ENCODE measurements at regions not wholly inside any gene's neighbourhood (a gene's known extent, or its start where the extent isn't known, plus 50 kb on each side); places are given as distances from the start of the nearest gene placed in this dataset.

DNA sequence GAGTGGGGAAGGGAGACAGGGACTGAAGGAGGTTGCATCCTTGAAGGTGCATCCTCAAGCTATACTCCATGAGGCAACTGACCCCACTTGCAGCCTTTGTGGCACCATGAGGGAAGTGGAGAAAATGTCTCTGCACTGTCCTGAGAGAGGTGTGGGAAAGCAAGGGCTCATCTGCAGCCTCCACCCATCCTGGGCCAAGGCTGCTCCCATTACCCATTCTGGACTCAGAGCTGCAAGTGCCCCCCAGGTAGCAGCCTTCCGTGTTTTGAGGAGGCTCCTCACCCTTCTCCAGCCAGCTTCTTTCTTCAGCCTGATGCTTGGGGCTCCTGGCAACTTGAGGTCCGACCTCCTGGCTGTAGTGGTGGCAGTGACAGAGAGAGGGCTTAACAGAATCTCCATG, 294.6 kb downstream of the CDH26 start:
- no peak for DNase-seq

DNA sequence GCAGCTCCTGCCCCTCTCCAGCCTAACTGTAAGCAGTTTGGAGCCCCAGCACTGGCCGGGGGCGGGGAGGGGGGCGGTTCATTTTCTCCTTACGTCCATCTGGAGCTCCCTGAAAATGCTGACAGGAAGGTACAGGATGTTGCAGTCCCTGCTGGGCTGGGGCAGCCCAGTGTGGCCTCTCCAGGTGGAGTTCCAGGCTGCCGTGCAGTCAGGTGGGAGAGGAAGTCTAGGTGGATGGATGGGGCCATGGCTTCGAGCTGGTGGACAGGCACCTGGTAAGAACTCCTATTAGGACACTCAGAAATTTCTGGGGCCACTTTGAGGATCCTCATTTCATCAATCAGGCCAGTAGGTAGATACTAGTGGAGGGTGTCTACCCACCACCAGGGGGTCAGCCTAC, 295.2 kb downstream of the CDH26 start:
- DNase-seq: no peak

DNA sequence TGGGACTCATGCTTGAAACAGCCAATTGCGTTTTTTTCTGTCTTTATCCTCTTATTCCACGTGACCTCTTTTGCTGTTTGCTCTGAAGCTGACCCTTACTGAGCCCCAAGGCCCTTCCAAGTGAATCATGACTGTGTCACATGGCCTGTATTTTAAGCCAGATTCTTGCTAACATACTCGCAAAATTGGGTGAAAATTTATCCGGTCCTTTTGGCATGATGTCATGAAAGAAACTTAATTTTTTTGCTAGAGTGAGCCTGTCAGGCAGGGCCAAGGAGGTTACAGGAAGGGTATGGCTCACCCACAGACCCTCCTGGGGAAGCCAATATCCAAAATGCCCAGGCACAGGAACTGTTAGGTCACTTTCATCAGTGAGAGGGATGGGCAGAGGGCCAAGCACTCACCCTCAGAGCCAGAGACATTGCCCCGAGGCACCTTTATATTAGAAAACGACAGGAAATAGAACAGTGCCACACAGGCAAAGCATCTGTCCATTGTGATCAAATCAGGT, 296.7 kb downstream of the CDH26 start:
- no peak for DNase-seq

DNA sequence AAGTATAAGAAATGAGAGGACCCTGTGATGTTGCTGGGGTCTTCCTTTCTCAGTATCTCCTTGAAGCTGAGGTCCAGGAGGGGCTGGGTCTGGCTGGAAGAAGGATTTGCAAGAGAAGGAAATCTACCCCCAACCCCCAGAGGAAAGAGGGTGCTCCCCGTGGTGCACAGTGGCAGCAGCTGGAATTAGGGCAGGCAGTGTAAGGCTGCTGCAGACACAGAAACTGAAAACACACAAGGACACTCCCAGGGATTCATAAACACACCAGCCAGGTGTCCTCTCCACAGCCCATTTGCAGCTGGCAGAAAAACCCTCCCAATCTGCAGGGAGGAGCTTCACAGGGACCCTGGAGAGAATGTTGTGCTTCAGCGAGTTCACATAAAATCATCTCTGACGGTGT, 297.2 kb downstream of the CDH26 start:
- no peak for DNase-seq

DNA sequence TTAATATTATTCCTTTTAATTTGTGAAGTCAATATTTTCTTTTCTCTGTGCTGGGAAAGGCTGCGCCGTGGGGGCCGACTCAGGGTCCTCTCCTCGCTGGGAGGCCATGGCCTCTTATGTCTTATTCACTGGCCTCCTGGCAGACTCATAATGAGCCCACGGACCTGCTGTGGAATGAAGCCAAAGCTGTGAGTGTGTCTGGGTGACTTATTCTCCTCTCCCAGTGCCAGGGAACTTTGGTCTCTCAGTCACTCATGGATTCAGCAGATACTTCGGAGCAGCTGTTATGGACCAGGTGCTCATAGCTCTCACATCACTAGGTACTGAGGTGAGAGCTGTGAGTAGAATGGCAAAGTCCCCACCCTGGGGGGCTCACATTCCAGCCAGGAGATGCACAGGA, 297.6 kb downstream of the CDH26 start:
- no peak for DNase-seq

DNA sequence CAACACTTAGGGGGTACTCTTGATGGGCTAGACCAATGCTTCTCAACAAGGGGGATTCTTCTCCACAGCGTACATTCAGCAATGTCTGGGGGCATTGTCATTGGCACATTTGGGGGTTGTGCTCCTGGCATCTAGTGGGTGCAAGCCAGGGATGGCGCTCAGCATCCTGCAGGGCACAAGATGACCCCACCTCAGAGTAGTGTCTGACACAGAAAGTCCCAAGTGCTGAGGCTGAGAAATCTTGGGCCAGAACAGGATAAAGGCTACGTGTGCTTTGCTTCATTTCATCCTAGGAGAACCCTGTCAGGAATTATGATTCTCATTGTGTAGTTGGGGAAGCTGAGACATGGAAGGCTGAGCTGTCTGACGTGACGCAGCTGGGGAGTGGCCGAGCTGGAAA, 298.6 kb downstream of the CDH26 start:
- DNase-seq: no peak

DNA sequence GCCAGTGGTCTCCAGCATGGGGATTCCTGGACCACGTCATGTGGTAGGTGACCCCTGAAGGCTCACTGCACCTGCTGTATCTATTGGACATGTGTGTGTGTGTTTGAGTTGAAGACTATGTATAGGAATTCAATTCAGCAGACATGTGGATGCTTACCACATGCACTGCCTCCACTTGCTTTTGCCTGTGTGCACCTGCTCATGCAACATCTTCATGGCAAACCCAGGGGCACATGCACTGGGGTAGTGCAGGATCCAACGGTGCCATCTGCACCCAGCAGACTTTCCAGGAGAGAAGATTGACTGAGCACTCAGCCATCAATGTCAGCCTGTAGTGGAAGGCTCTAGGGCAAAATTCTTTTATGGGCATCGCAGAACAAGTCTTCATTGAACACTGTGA, 299.4 kb downstream of the CDH26 start:
- no peak for DNase-seq

DNA sequence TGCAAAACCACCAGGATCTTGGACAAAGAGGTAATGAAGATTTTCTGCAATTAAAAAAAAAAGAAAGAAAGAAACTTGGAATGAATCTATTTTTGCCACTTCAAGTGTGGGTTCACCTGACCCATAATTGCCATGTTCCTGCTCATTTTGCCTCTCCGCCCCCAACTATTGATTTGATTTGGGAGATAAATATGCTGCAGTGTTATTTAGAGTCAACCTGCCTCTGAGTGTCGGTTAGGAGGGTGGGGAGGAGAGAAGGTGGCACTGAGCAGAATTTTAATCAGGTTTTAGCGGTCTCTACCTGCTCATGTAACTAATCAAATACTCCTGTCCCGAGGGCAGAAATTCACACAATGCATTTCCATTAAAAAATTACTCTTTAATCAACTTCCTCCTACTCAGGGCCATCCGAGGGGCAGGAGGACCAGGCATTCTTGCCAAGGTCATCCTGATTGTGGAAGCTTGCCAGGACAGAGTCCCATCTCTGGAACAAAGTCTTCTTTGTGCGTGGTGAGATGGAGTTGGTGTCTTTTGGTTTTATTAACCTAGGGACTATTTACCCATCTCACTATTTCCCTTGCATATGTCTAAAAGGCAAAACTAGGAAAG, 300.1 kb downstream of the CDH26 start:
- no peak for DNase-seq

DNA sequence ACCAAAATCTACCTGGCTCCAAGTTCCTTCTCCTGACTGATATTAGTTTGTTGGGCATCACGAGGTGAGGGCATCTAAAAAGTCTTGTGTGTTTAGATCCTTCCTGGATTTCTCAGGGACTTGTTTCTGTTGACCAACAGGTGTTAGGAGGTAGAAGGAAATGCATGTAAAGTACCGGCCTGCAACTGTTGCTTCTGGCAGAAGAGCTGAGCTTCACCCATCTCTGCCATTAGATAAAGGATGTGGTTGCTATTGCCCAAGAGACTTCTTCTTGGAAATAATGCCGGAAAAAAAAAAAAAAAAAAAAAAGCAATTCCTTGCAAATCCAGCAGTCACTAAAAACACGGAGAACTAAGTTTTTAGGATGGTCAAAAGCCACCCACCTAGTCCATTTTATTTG, 303.1 kb downstream of the CDH26 start:
- DNase-seq: no peak

DNA sequence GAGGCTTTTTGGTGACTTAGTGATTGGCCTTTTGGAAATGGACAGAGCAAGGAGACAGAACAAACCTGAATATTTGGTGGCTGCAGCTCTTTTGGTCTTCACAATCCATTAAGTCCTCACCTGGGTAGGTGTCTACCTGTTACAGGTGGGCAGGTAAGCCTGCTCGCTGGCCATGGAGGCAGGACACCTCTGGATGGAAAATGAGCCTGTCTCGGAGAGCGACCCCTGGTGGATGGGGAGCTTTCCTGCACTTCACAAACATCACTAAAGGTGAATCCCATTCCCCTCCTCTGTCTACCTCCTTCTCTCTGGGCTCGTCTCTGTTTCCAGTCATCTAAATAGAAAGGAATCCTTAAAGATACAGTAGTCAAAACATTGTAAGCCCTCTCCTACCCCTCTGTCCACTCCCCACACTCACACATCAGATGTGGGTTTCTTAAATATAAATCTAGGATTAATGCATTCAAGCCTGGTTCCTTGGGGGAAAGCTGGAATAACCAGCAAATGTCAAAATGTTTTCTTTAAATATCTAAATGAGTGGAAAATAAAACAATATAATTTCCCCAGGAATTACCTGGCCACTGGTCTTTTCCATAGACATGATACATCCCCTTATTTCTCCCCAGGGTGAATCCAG, 304.9 kb downstream of the CDH26 start:
- DNase-seq: no peak

DNA sequence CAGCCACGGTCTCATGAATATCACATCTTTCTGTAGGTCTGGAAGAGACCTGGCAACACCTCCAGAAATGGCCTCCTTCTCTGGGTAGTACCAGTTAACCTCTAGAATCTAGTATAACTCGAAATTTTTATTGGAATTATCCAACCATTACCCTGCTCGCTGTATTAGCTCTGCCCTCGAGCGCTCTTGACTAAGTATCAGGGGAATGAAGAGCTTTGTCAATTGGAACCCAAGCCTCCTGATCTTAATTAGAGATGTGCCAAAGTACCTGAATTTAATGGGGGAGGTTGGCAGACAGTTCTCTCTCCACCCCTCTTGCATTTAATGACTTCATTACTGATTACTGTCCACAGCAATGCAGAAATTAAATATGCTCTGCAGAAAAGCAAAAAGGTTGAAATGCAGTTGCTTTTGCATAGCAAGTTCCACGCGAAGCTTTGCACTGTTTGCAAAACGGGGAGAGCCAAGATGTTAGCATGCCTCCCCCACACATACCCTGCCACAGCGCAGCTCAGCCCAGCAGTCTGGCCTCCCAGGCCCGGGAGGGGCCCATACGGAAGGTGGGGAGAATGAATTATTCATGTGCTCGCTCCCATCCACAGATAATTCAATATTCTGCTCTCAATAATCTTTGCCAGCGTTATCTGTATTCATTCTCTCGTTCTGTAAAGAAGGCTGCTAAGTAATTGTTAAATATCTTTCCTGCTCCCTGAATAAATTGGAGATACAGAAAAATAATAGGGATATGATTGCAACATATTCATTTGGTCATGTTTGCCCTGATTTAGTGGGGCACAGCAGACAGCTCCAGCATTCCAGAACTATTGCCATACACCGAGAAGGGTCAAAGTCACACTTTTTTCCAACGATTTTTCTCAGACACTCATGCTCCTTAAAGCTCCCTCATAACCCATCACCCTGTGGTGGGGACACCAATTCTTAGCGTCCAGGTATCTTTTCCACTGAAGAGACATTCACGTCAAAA, 305.8 kb downstream of the CDH26 start:
- no peak for DNase-seq

DNA sequence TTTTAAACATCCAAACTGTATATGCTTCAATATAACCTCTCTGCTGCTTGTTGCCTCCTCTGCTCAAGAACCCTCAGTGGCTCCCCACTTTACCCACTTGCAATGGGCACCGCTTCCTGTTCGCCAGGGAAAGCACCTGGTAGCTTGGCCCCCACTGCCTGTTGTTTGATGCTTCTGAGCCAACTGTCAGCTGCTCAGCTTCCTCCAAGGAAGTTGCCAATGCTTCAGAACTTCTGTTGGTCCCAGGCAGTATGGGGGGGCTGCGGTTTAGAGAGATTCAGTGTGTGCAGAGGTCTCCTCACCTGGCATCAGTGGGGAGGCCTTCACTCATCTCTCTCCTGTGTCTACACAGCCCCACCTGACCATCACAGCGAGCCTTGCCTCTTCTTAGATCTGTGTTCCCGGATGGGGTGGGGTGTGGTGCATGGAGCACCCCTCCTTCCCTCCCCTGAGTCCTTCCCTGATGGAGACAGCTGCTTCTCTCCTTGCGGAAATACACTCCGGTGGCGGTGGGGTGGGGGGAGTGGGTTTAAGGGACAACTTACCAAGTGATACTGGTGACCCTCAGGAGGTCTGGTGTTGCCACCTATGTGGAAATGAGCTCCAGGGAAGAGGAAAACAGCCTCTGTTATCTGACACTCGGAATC, 308.1 kb downstream of the CDH26 start:
- DNase-seq: no peak

DNA sequence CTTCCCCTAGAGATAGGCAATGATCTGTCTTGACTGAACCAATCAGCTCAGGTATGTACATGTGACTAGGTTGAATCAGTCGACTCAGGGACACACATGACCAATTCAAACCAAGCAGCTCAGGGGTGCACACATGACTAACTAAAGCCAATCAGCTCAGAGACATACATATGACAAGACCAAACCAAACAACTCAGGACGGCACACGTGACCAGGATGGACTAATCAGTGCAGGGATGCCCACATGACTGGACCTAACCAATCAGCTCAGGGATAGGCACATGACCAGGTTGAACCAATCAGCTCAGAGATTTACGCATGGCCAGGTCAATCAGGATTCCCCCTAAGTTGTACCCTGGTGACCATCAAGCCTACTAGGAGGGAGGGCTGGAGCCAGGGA, 310.3 kb downstream of the CDH26 start:
- DNase-seq: no peak

DNA sequence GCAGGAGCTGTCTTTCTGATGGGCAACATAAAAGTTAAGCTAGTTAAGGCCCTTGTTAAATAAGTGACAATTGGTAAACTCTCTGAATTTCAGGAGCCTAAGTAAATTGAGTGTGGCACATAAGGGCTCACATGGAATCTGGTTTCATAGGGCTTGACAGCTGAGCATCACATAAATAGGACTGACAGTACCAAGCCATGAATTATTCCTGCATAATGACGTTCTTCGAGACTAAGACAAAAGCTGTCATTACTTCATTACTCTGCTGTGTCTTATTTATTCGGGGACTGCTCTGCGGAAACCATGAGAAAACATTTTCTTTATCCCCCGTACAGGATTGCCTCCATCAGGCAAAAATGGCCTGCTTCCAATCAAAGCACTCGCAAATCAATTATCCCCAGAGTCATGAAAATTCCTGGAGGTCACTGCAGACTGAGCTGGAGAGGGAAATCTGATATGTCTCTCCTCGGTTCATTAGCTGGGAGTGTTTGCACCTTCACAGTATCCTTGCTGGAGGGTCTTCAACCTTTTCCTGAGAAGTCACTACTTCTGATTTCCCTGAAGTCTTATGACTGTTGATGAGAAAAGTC, 311.4 kb downstream of the CDH26 start:
- DNase-seq: no peak

DNA sequence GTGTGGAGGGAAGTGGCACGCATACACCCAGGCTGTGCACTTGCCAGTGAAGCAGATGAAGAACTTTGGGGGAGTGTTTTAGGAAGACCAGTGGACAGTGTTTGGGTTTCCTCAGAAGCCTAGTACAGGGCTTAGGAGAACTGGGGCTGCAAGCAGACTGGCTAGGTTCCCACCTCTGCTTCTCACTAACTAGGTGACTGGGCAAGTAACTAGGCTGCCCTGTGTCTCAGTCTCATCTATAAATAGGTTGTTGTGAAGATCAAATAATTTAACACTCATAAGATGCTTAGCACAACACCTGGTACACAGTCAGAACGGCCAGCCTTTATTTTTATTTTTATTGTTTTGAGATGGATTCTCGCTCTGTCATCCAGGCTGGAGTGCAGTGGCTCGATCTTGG, 312.1 kb downstream of the CDH26 start:
- DNase-seq: no peak

DNA sequence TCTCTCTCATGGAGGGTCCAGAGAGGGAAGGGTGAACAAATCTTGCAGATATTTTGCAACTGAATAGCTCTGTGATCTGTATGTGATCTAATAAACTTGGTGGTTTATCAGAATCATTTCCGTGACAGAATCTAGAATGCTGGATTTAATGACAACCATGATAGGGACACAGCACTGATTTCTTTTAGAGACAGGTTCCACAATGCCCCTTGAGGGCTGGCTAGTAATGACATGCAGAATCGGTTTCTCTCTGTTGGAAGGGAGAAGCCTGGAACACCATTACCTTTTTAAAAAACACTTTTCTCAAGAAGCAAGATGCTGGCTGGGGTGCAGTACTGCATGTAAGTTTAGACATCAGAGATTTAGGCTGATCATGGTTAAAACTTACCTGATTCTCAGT, 313.4 kb downstream of the CDH26 start:
- DNase-seq: no peak

DNA sequence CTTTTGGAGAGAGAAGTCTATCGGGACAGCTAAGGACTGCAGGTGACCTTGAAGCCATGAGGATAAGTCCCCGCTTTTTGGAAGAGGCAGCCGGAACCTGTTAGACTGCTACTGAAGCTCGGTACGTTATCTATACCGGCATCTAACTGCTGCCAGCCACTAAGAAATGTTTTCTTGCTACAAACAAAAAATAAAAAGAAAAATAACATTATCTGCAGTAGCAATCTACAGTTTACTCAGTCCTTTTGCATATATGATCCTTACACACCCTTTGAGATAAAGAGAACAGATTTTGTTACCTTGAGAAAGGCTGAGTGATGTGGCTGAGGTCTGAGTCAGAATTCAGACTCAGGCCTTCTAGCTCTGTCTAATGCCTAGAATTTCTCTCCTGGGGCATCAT, 314.6 kb downstream of the CDH26 start:
- no peak for DNase-seq

DNA sequence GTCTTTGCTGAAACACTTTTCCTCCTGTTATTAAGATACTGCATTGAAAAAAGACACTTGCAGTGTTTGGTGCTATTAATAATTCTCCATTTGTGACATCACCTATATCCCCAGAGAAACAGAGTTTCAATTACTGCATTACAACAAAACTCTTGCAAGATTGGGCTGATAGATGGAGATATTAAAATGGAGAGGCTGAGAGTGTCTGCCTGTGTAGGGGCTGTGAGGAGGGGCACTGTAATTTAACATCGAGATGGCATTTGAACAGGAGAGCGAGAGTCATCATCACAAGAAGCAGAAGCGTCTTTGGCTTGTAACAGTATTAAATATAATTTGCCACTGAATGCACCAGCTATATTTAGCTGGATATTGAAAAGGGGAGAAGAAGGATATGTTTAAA, 316.5 kb downstream of the CDH26 start:
- DNase-seq: no peak

DNA sequence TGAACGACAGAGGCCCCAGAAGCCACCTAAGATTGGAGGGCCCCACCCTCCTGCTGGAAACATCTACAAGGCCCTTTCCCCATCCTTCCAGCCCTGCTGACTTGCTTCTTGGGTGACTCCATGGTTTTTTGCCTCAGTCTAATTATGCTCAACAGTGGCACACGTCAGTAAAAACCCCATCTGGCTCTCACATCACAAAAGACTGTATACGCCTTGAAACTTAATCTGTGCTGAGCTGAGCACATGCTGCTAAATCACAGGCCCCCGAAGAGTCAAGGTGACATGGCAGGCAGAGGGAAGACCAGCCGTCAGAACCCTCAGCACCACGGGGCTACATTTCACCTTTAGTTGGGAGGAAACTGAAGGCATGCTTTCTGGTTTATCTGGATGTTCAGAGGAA, 323.1 kb downstream of the CDH26 start:
- no peak for DNase-seq

DNA sequence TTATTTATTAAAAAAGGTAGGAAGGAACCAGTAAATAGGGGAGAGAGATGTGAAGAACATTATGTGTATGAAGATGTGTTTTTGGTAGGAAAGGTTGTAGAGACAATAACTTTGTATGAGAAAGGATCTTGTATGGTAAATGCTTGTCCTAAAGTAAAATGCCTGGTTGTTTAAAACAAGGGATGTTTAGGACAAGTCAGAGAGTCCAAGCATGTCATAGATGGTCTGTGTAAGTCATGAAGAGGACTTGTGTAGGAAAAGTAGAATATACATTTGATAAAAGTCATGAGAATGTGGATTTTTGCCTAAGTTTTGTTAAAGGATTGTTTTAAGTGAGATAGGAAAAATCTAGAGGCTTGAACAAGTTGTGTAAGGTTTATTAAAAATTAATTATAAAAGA, 325.1 kb downstream of the CDH26 start:
- DNase-seq: no peak

DNA sequence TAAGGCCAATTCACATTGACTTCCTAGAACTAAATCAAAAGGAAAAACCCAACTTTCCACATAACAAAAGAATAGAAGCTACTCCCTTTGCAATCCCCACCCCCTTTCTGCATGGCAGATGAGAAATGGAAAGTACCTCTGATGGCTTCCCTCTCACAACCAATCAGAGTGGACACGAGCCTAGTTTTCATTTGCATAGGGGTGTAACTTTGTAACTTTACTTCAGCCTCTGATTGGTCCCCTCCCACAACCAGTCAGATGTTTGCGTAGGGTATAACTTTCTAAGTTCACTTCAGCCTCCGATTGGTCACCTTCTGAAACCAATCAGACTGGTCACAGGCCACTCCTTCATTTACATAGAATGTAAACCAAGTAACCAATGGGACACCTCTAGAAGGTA, 328.5 kb downstream of the CDH26 start:
- no peak for DNase-seq

DNA sequence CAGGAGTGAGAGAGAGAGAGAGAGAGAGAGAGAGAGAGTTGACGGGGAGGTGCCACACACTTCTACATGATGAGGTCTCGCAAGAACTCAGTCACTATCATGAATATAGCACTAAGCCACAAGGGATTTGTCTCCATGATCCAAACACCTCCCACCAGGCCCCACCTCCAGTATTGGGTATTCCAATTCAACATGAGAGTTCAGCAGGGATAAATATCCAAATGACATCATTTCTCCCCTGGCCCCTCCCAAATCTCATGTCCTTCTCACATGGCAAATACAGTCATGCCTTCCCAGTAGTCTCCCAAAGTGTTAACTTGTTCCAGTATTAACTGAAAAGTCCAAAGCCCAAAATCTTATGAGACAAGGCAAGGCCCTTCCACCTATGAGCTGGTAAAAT, 330.7 kb downstream of the CDH26 start:
- no peak for DNase-seq

DNA sequence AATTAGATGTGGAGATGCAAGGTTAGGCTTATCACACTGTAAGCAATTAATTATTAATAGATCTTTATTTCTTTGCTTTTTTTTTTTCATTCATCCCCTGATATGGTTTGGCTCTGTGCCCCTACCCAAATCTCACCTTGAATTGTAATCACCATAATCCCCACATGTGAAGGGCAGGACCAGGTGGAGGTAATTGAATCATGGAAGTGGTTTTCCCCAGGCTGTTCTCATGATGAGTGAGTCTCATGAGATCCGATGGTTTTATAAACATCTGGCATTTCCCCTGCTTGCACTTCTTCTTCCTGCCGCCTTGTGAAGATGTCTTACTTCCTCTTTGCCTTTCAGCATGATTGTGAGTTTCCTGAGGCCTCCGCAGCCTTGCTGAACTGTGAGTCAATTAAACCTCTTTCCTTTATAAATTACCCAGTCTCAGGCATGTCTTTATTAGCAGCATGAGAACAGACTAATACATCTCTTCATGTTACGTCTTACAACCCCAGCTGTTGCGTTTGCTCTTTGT, 333.8 kb downstream of the CDH26 start:
- DNase-seq: no peak

All from NCI-H510A (cell line).